ENCODE measurements at regions not wholly inside any gene's neighbourhood (a gene's known extent, or its start where the extent isn't known, plus 50 kb on each side); places are given as distances from the start of the nearest gene placed in this dataset.
"Not testable (repeated sequence)": the region's sequence is repeated elsewhere in the genome, so short reads cannot be mapped to it uniquely, and the experiment has no call there.

DNA sequence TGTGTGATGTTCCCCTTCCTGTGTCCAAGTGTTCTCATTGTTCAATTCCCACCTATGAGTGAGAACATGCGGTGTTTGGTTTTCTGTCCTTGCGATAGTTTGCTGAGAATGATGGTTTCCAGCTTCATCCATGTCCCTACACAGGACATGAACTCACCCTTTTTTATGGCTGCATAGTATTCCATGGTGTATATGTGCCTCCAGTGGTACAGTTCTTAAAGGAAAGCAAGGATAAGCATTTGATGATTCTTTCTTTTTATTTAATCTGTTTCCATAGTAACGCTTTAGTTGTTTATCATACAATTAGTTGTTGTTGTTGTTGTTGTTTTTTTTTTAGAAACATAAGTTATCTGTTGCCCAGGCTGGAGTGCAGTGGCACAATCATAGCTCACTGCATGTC is 133.1 kb downstream of the TSEN15 start:
- DNase-seq: not testable (repeated sequence)

DNA sequence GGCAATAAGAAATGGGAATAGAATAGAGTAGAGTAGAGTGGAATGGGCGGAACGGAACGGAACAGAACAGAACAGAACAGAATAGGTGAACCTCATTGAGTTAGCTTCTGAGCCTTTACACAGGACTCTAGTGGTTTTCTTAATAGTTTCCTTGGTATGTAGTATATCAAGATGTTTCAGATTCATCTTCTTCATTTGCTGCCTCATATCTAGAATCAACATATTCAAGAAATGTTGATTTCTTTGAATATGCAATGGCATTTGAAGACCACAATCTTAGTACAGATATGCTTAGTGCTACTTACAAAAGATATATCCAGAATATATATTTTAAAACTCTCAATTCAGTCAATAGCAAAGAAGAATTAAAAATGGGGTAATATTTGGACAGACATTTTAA is 133.8 kb downstream of the TSEN15 start:
- DNase-seq: no peak

DNA sequence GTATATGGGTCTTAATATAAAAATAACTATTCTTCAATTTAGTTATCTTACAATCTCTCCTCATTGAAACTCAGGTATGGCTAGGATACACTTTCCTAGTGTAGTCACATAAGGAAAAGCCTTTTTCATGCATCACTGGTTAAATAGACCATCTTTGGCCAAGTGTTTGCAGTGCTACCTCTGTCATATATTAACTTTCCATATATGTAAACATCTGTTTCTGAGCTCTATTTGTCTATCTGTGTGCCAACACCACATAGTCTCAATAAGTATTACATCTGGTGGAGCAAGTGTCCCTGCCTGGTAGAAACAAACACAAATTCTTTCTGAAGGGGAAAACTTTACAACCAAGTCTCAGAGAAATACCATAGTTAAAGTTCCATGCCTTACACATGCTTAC is 134.6 kb downstream of the TSEN15 start:
- no peak for DNase-seq

DNA sequence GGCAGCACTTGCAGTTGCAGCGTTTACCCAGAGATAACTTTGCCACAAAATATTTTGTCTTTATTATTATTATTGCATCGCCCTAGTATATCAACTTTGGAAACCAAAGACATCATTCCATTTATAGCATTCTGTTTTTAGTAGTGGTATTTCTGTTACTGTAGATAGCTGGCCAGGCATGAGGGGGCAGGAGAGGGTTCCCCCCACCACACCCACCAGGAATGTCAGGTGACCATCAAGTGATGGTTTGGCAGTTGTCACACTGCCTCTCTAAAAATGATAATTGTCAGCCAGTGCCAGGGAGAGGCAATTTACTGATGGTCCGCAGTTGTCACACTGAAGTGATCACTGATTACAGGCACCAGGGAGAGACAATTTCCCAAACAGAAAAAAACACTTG is 135.6 kb downstream of the TSEN15 start:
- no peak for DNase-seq

DNA sequence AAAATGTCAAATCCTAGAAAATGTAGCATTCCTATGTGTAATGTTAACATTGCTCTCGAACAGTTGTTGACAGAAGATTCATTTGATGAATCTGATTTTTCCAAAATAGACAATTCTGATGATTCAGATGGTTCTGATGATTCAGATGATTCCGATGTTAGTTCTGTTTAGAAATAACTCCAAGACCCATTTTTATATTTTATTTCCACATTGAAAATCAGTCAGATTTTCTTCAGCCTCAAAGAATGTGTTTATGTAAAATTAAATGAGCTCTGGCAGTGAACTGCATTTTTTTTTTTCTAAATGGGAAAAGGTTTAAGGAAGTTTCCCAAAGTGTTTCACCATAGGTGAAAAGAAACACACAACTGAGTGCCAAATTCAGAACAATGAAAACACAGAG is 136.5 kb downstream of the TSEN15 start:
- DNase-seq: no peak

DNA sequence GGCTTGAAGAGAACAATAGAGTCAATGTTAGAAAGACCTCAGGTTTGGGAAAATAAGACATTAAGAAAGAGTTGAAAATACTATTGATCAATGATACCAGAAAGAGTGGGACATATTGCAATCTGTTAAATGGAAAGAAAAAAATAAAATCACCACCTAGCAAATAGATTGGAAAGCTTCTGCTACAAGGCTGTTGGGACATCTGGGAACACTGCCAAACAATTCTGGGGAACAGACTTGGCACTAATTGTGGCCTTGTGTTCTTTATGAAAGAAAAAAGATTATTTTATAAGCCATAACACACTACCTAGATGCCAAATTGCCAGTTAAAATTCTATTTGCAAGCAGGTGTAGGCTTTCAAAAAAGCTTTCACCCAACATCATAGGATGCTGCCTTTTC is 137.8 kb downstream of the TSEN15 start:
- peak; percentile 70 for DNase-seq

DNA sequence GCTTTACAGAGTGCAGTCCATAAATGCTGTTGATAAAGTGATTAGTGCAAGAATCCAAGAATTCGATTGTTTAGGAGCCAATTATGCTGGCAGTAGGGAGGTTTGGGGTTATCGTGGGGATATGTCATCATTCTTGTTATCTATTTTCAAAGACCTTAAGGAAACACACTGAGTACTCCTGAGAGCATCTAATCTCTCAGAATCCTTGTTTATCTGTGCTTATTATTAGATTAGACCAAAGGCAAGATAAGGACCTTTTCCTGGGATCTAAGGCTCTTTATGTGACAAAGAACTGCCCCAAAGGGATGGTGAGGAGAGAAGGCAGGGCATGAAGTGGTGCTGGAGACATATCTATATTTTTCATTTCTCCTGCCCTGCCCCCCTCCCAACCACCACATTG is 139.1 kb downstream of the TSEN15 start:
- DNase-seq: no peak

DNA sequence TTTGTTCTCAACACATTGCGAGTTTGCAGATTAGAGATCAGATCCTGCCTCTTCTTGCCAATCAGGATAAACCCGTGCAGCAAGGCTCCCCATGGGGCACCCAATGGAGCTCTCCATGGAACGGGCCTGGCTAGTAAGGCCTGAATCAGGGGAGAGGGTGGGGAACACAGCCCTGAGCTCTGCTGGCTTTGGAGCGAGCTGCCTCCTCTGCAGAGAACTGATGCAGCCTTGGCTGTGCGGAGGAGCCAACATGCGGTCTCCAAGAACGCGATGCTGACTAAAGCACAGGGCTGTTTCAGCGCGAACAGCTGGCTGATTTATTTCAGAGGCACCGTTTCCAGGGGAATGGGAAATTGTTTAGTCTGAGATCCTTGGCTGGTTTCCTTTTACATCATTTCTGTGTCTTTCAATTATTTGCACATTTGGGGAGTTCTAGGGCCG is 139.7 kb downstream of the TSEN15 start:
- DNase-seq: no peak

DNA sequence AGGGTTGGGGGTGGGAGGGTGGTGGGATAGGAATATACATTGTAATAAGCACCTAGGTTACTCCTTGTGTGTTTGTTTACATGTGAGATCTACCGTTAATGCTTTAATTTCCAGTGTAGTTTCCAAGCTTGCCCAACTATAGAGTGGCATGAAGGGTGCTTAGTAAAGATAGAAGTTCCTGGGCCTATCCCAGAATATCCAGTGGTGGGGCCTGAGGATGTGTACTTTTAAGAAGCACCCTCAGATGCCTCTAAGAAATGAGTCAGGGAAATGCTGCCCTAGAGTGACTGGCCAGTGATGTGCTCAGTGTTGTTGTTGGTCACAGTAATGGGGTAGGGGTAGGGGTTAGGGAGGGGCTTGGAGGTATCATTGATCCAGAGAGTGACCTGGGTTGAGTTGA is 141.3 kb downstream of the TSEN15 start:
- DNase-seq: no peak

DNA sequence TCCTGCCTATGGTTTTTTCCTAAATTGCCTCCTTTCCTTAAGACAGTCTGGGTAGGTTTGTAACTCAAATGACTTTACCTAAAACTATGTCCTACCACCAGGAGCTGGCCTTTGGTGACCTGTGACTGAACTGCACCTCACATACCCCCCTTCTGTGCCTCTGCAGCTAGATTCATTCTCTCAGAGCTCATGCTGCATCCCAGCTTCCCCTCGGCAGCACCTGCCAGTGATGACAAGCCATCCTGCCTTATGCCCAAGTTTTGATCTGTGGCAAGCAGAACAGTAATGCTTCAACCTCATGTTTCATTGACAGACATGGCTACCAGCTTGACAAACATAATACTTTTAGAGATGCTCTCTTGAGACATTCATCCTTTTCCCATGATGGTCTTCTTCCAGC is 141.9 kb downstream of the TSEN15 start:
- no peak for DNase-seq

DNA sequence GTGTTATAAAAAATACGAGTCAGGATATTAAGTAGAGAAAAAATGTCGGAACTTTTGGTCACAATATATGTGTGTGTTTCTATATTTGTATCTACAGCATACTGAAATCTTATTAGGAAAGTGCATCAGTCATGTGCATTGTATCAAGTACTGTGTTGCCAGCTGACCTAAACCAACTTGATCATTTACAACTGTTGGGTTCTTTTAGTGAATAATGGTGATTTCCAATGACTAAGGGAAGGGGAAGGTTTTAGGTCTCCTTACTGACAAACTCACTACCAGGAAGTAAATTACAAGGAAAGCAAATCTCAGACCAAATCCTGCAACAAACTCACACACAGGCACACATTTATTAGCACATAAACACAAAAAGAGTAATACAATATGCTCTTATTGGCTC is 142.7 kb downstream of the TSEN15 start:
- no peak for DNase-seq

DNA sequence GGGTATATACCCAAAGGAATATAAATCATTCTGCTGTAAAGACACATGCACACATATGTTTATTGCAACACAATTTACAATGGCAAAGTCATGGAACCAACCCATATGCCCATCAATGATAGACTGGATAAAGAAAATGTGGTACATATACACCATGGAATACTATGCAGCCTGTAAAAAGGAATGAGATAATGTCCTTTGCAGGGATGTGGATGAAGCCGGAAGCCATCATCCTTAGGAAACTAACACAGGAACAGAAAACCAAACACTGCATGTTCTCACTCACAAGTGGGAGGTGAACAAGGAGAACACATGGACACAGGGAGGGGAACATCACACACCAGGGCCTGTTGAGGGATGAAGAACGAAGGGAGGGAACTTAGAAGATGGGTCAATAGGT is 144.2 kb downstream of the TSEN15 start:
- DNase-seq: not testable (repeated sequence)

DNA sequence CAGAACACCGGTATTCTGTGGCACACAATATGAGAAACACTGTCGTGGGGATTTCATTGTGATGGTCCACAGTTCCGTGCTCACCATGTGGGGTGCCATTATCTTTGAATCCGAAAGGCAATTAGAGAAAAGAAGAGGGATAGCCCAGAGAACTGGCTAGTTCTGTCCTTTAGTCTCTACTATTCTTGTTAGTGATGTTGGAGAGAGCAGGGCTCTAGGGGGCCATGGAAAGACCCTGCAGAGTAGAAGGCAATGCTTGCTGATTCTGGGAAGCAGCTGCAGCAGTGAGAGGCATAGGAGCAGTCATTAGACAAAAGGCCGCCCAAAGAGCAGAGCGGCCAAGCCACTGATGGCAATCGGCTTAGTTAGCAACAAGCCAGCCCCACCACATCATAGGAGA is 146.3 kb downstream of the TSEN15 start:
- DNase-seq: no peak

DNA sequence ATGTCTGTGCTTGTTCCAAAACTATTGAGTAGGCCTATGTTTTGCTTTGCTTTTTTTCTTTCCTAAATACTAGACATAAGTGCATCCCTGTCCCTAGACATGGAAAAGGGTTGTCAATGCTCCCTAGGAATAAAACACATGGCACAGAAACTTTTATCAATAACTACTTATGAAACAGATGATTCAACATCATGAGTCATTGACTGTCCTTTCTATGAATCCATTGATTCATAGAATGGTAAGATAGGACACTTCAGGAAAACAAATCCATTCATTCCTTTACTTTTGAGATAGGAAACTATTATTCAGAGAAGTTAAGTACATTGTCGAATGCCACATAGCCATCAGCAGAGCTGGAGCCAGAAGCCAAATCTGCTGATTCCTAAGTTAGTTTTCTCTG is 147.5 kb downstream of the TSEN15 start:
- DNase-seq: no peak

DNA sequence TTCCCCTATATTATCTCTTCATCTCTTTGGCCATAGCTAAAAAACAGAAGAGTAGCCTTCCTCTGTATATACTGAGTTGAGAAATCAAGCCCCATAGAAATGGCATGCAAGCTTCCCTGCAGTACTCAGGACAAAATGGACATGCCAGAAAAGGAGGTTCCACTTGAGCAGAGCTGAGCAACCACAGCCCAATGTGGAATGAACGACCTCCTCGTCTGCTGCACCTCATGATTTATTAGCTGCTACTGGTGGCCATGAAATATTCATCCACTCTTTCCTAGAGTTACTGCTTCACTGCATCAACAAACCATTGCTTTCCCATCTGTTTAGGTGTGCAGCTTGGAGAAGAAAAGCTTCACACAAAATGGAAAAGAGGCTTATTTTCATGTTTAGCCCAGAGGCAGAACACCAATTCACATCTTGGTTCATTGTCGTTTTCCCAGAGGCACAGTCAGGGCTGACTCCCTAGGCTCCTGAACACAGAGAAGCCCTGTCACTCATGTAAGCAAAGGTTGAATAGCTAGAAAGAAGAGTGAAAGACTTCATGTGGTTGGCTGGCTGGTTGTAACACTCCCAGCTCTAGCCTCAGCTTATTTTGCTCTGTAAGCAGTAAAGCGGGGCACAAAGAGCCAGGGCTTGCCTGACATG is 148.0 kb downstream of the TSEN15 start:
- no peak for DNase-seq

DNA sequence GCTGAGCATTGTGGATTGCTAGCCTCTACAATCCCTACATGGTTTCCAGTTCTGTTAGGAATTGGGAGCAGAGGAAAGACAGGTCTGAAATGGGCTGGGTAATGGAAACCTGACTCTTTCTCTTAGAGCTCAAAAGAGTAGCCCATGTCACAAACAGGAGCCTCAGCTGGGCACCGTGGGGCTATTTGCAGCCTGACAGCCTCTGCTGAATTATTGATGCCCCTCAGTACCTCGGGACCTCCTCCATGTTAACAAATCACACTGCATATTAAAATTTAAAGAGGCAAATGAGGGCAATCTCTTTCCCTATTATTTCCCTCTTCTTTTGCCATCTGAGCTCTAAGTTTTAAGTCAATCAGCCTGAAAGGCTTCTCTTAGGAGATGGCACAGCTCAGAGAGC is 157.1 kb downstream of the TSEN15 start:
- DNase-seq: no peak

DNA sequence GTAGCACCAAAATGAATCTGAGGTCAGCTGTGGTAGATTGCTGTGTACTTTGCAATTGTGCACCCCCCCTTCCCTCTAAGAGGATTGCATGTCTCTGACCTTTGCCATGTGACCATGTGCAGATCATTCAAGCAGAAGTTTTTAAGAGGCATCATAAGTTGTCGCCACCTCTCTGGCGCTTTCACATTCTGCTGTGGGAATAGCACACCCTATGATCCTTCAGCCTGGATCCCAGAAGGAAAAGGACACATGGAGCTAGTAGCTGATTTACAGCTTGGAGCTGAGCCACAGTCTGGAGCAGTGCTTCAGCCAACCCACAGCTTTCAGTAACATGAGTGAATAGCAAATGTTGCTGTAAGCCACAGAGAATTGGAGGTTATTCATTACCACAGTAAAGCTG is 158.5 kb downstream of the TSEN15 start:
- no peak for DNase-seq

DNA sequence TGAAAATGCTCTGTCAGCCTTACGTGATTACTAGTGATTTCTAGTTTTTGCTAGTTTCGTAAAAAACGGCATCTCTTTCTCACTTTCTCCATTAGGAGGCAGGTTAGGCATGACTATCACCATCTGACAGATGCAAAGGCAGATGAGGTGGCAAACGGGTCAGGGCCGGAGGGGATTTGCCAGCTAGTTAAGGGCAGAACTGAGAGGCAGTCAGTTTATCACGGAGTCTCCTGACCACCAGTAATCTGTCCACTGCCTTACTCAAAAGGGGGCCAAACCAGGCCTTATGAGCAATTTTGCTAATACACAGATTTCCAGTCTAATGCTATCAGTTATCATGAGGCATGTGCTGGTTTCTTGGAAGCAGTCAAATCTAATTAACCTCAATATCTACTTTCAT is 159.3 kb downstream of the TSEN15 start:
- no peak for DNase-seq

DNA sequence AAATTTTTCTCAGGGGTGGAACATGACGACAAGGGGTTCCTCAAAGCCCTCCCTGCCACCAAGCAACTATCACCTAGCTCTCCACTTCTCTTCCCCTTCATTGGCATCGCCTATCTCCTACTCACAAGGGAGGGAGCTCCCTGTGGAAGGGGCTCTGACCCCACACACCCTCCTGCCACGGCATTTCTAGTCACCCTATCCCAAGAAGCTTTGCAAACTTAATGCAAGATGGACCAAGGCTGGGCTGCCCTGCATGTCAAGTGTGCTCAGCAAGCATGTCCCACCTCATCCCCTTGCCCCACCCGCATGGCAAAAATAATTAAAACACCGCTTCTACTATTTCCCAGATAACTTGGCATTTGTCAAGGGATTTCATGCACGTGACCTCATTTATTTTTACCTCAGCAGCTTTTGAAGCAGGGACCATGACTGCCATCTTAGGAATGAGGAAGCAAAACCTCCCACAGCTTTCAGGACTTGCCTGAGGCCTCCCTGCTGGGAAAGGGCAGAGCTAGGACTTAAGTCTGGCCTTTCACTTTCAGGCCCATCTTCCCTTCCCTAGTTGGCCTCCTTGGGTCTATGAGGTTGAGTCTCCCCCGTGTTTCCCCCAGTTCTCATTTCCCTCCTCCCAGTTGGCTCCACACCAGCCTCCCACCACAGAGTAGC is 161.3 kb downstream of the TSEN15 start:
- DNase-seq: no peak

DNA sequence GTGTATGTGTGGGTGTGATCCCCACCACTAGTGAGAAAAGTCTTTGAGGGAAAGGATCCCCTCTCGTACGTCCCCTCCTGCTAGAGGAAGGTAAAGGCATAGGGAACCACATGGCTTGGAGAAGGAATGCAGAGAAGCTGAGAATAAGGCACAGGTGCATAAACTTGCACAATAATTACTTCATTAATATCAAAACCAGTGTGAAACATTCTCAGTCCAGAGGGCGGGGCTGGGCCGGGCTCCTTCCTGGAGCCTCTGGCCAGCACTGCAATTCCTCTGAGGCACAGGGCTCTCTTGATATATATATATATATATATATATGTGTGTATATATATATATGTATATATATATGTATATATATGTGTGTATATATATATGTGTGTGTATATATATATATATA is 162.6 kb downstream of the TSEN15 start:
- DNase-seq: no peak

DNA sequence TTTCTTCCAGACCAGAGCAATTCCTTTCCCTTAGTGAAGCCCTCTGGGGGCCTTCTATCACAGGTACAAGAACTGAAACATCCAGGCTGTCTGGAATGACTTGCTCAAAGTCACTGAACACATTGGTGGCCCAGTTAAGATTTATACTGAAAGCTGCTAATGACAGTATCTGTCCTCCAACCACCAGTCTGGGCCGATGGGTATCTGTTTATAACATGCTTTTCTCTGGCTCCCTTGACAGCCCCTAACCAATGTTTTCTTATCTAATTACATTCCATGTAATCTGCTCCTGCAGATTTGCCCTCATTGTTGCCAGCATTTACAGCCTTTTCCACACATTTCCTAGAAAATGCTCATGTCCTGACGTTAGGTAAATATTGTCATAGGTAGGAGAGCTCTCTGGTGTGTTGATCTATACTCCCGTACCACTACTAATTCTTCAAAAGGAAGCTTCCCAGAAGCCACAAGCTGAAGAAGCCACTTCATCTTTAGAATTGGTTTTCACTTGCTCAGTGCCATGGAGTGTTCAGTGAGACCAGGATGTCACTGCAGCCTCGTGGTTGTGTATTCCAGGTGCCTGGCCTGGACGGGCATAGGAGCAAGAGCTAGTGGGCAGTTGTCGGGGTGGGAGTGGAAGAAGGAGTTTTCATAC is 163.9 kb downstream of the TSEN15 start:
- no peak for DNase-seq

DNA sequence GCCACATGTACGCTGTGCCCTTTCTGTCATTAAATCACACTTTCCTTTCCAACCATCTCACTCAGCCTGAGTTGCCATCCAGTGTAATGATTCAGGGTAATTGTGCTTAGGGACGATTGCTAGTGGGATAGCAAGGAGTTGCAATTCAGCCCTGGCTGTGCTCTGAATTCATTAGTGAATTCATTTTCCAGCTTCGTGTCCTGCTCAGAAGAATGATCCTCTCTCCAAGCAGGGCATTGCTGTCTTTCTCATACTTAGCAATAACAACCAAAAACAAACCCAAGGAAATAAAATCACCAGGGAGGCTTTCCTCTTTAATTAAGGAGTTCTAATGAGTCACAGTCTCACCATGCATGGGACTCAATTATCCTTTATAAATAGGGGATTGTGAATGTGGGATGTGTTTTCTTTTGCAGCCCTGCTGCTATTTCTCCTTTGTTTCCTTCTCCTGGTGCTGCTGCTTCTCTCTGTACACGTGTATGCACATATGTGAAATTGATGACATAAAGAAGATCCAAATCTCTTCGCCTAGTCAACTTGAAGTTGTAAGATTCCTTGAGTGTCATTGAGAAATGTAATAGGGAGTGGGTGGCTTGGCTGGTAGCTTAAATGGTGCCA is 167.0 kb downstream of the TSEN15 start:
- DNase-seq: no peak

DNA sequence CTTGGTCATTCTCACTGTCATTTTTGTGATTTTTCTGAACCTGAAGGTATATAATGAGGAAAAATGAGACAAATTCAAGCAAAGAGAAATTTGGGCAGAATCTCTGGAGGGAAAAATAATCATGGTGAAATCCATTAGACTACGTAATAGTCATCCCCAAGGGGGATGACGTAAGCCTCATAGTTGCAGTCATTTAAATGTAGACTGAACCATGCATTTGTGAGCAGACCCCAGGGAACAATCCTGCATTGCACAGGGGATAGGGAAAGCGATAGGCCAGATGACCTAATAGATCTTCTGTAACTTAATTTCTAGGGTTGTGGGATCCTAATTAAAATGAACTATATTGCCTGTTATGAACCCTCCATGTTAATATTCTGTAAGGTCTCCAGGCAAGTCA is 167.4 kb upstream of the C1orf21 start:
- no peak for DNase-seq

DNA sequence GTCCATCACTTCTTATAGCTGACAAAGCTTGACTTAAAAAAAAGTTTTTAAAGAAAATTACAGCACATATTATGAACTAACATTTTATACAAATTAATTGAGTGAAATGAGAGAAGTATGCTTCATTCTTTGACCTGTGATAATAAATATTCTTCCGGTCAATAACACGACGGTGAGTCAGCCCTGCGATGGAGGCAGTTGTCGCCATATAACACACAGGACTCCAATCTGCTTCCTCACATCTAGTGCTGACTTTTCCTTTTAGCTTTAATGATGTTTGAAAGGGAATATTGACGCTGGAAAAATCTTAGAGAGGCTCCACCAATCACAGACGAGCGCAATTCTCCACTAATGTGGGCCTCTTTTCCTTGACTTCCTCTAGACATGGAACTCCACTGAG is 166.9 kb upstream of the C1orf21 start:
- DNase-seq: no peak
